AG04449 (cell line): ENCODE measurements at regions not wholly inside any gene's neighbourhood (a gene's known extent, or its start where the extent isn't known, plus 50 kb on each side); places are given as distances from the start of the nearest gene placed in this dataset.
A peak's percentile ranks its signal among the peaks of the same experiment; 100 is the strongest.

Experiments used
- CTCF ChIA-PET: fragments of 350-600 bp; formaldehyde crosslinking; extraction: SDS; loops from one replicate; lab custom pipeline; 2021; ENCODE audit warnings: antibody characterized with exemption; lab: Yijun Ruan, JAX
- POLR2A ChIA-PET: fragments of 400-600, 350-600 bp; formaldehyde crosslinking; extraction: SDS; loops from one replicate; lab custom pipeline; 2020; ENCODE audit warnings: antibody characterized with exemption, inconsistent platforms; lab: Yijun Ruan, JAX
- DNase-seq: peaks from one replicate; pipeline ENCODE4 v3.0.0-alpha.2; 2010; ENCODE audit warnings: low read depth, low spot score
- H3K4me3 ChIP-seq: 2 replicates; pipeline ENCODE4 v1.5.1; 2011; ENCODE audit warnings: low read depth, mild to moderate bottlenecking, control low read depth, low read length
- CTCF ChIP-seq: IDR thresholded peaks from one replicate; pipeline ENCODE4 v1.5.1; 2011; ENCODE audit warnings: mild to moderate bottlenecking, moderate library complexity, low read length, control low read depth, inconsistent platforms; ENCODE audit not compliant: insufficient read depth; ENCODE audit errors: missing control alignments

DNA sequence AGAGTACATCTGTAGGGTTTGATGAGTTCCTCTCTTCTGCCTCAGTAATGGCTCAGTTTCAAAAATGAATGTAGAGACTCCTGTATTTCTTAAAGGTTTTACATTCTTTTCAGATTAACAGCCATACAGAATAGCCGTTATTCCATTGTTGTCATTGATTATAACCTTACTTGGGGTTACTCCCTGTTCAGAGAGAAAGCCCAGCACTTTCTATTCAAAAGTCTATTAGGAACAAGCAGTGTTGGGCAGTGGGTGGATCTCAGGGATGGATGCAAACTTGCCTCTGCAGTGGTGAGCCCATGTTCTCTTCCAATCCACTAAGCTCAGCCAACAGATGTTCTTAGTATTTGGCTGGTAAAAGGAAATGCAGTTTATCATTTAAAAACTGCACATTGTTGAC lies 342.6 kb upstream of the E2F7 start:
- no peak for DNase-seq
- no peak for TF ChIP-seq CTCF
- POLR2A ChIA-PET: no interaction called here
- CTCF ChIA-PET: interaction anchor here (1.0 to 1.8 kb wide), 2 partner anchors 9 to 278 kb away, joined by 3 to 7 read pairs; no protein-coding TSS in a partner anchor
- no peak overlapping the region for H3K4me3 ChIP-seq

- DNase-seq: peak; percentile 7
- POLR2A ChIA-PET: no interaction called here
- no peak overlapping the region for H3K4me3 ChIP-seq
- CTCF ChIA-PET: no interaction called here
- TF ChIP-seq CTCF: no peak
Measured at GRCh38 chr12:77406219-77406905, 341.0 kb upstream of the E2F7 start.

DNA sequence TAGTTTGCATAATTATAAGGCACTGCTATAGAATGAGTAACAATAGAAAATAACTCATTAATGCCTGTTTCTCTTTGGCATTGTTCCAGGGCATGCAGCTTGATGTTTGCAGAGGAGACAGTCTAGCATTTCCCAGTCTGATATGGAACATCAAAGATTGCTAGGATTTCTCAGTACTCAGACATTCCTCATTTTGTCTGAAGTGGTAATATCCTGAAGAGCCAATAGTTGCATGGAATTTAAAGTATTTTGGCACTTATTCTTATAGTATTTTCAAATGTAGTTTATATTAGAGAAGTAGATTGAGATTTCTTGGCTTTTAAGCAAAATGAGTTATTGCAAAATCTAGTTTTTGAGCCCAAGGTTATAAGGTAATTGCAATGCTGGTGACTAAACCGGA lies 337.3 kb upstream of the E2F7 start:
- peak; percentile 36 for DNase-seq
- H3K4me3 ChIP-seq: no peak overlapping the region
- CTCF ChIA-PET: no interaction called here
- TF ChIP-seq CTCF: no peak
- POLR2A ChIA-PET: no interaction called here

DNA sequence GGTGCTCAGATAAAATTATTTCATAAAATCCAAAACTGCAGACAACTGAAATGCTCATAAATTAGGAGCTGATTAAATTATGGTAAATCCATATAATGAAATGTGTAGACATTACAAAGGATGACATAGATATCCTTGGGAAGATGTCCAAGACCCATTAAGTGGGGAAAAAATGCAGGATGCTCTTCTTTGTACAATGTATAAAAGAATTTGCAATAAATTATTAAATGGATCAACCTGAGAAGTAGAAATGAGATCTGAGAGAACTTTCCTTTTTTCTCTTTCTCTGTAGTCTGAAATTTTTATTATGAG lies 336.4 kb upstream of the E2F7 start:
- no peak for TF ChIP-seq CTCF
- ChIA-PET CTCF (interaction anchor here (0.9 kb wide), 1 partner anchor 10 kb away, joined by 3 read pairs; no protein-coding TSS in a partner anchor), POLR2A (no interaction called here)
- no peak overlapping the region for H3K4me3 ChIP-seq
- DNase-seq: no peak

DNA sequence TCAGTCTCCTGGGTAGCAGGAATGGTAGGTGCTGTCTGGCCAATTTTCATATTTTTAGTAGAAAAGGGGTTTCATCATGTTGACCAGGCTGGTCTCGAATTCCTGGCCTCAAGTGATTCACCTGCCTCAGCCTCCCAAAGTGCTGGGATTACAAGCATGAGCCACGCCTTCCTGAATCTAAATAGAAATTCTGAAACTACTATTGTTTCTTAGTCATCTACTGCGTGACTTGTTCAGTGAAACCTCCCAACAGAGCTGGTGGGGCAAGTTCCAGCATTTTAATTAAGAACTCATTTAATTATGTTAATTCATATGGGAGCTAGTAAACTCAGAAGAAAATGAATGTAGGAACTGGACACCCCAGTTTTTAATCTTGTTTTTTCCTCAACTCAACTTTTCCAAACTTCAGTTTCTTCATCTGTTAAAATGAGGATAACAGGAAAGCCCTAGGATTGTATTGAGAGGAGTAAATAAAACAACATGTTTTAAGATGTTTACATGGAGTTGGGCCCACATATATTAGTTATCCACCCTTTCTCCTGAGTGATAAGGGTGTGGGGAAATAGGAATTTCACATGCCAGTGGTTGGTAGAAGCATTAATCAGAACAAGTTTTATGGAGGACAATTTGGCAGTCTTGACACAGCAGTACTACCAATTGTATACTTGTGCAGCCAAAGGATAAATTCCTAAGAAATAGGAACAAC lies 335.8 kb upstream of the E2F7 start:
- H3K4me3 ChIP-seq: no peak overlapping the region
- ChIA-PET POLR2A (no interaction called here), CTCF (interaction anchor here (0.9 kb wide), 1 partner anchor 11 kb away, joined by 3 read pairs; no protein-coding TSS in a partner anchor)
- no peak for TF ChIP-seq CTCF
- DNase-seq: no peak

DNA sequence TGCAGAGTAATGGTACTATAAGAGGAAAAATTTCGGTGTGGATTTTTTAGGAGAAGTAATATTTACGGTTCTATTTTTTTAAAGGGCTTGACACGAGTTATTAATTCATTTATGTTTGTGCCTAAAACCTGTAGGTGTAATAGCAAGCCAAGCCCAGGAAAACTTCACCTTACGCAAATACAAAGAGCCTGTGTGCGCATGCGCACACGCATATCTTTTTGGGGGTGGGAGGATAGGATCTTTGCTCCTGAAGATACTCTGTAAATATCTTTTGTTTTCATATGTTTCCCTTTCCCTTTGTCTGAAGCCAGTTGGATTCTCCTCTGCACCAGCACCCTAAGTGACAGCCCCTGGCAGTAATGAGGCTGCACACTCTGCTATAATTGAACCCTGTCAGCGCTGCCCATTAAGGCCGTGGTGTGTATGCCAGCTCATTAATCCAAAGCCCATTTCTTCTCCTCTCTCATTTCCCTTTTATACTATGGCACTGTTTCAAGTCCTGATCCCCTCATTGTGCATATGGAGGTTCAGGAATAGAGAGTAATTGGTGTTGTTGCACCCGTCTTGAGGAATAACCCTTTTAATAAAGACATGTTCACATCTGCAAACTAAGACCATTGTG lies 327.2 kb upstream of the E2F7 start:
- POLR2A ChIA-PET: no interaction called here
- no peak for DNase-seq
- H3K4me3 ChIP-seq: no peak overlapping the region
- CTCF ChIA-PET: interaction anchor here (1.3 kb wide), 1 partner anchor 283 kb away, joined by 3 read pairs; no protein-coding TSS in a partner anchor
- TF ChIP-seq CTCF: no peak
